ENCODE measurements at regions not wholly inside any gene's neighbourhood (a gene's known extent, or its start where the extent isn't known, plus 50 kb on each side); places are given as distances from the start of the nearest gene placed in this dataset.
A peak's percentile ranks its signal among the peaks of the same experiment; 100 is the strongest.

- TF ChIP-seq CTCF (conservative IDR thresholded peaks at IDR 0.05; ENCODE audit: low read depth in 2 of 2) (no peak), REST (IDR thresholded peaks at IDR 0.05; ENCODE audit: unreplicated experiment) (no peak), NANOG (IDR thresholded peaks at IDR 0.05; ENCODE audit: borderline replicate concordance) (no peak), ZNF114 (CRISPR knock-in tag; IDR thresholded peaks at IDR 0.05) (no peak), JUNB (IDR thresholded peaks at IDR 0.05; ENCODE audit: unreplicated experiment) (no peak), CREB1 (CRISPR knock-in tag; IDR thresholded peaks at IDR 0.05; ENCODE audit: low read depth) (no peak), ZNF331 (CRISPR knock-in tag; IDR thresholded peaks at IDR 0.05; ENCODE audit: low read depth) (no peak), STAT1 (IDR thresholded peaks at IDR 0.05; ENCODE audit: unreplicated experiment) (no peak)
Measured at GRCh38 chr2:17251171-17251570, 267.1 kb downstream of the RAD51AP2 start (continued).

- Histone ChIP-seq H2AFZ (0 out of 2 replicates have a peak overlapping the region, but pooled peaks have one; percentile 38), H3F3A (replicated peaks; ENCODE audit: low read depth) (no peaks in the 10 kb centered on the region), H3K27ac (ENCODE audit: low read depth) (no peak overlapping the region), H3K36me3 (ENCODE audit: insufficient read depth) (no peaks in the 10 kb centered on the region), H4K20me1 (replicated peaks; ENCODE audit: insufficient read depth) (no peaks in the 10 kb centered on the region; the same call in 1 of the 2 replicates), H3K79me2 (replicated peaks; ENCODE audit: insufficient read depth) (no peaks in the 10 kb centered on the region), H3K4me2 (no peak overlapping the region), H3K4me1 (ENCODE audit: insufficient read depth) (no peaks in the 10 kb centered on the region), H3K9me2 (ENCODE audit: insufficient read depth) (no peaks in the 10 kb centered on the region), H3K4me3 (no peak overlapping the region), H3K27me3 (ENCODE audit: insufficient read depth) (no peaks in the 10 kb centered on the region)
- ATAC-seq, result no peak
- H3K36me3 Mint-ChIP-seq (ENCODE audit: low read depth), result no peaks in the 10 kb centered on the region
- H3K27me3 Mint-ChIP-seq (ENCODE audit: insufficient read depth, low read depth, poor library complexity), result no peaks in the 10 kb centered on the region
- no peak overlapping the region for H3K27ac Mint-ChIP-seq
- H3K9me3 Mint-ChIP-seq, result no peaks in the 10 kb centered on the region
- H3K4me3 Mint-ChIP-seq, result no peak overlapping the region
- H3K4me1 Mint-ChIP-seq, result peaks cover 8% of the 10 kb centered on the region; the same call in 2 of the 3 replicates
- no peak for DNase-seq (ENCODE audit: low spot score)
- no peak for TF ChIP-seq CREB1 (CRISPR knock-in tag; IDR thresholded peaks at IDR 0.05; ENCODE audit: low read depth)
- no peak for TF ChIP-seq EZH2 (IDR thresholded peaks at IDR 0.05; ENCODE audit: low read depth, unreplicated experiment)
- no peak for TF ChIP-seq REST (IDR thresholded peaks at IDR 0.05; ENCODE audit: unreplicated experiment)
- TF ChIP-seq EZH2phosphoT487 (IDR thresholded peaks at IDR 0.05; ENCODE audit: unreplicated experiment), result no peak
- no peak for TF ChIP-seq CTCF (conservative IDR thresholded peaks at IDR 0.05; ENCODE audit: low read depth in 2 of 2)
- TF ChIP-seq POLR2AphosphoS5 (IDR thresholded peaks at IDR 0.05; ENCODE audit: low read depth), result no peak
- TF ChIP-seq ETS1 (IDR thresholded peaks at IDR 0.05), result no peak
- no peak for TF ChIP-seq ZNF114 (CRISPR knock-in tag; IDR thresholded peaks at IDR 0.05)
Measured at GRCh38 chr2:17249249-17249648, 269.0 kb downstream of the RAD51AP2 start.

Data from GM23338 (cell line).